GM12874 (cell line): ENCODE measurements at regions not wholly inside any gene's neighbourhood (a gene's known extent, or its start where the extent isn't known, plus 50 kb on each side); places are given as distances from the start of the nearest gene placed in this dataset.

Experiments used
- CTCF ChIP-seq: IDR thresholded peaks from 2 replicates; pipeline ENCODE4 v1.5.1; 2011; ENCODE audit warnings: low read depth, mild to moderate bottlenecking, control low read depth, low read length, moderate library complexity; ENCODE audit not compliant: insufficient read depth

- TF ChIP-seq CTCF = no peak
Observed at GRCh38 chr9:27880156-27880555, 306.9 kb upstream of the C9orf72 start.

- TF ChIP-seq CTCF = no peak
Observed at GRCh38 chr9:27880635-27881034, 307.4 kb upstream of the C9orf72 start.

- peak; percentile 92 for TF ChIP-seq CTCF
Observed at GRCh38 chr9:27888661-27889295, 315.5 kb upstream of the C9orf72 start.

- no peak for TF ChIP-seq CTCF
Observed at GRCh38 chr9:27924502-27924901, 351.2 kb upstream of the C9orf72 start.

GRCh38 chr9:27925815-27926214, 352.5 kb upstream of the C9orf72 start:
- no peak for TF ChIP-seq CTCF

GRCh38 chr9:27929841-27930240, 356.6 kb upstream of the C9orf72 start:
- TF ChIP-seq CTCF = no peak

- TF ChIP-seq CTCF = no peak
Observed at GRCh38 chr9:27933210-27934025, 360.1 kb upstream of the C9orf72 start.
